GM19238 (cell line): ENCODE measurements at regions not wholly inside any gene's neighbourhood (a gene's known extent, or its start where the extent isn't known, plus 50 kb on each side); places are given as distances from the start of the nearest gene placed in this dataset.
A peak's percentile ranks its signal among the peaks of the same experiment; 100 is the strongest.
"Not testable (repeated sequence)": the region's sequence is repeated elsewhere in the genome, so short reads cannot be mapped to it uniquely, and the experiment has no call there.

ENCODE experiments used
- DNase-seq: peaks from one replicate; pipeline ENCODE4 v3.0.0; 2011; ENCODE audit warnings: low spot score; ENCODE audit not compliant: insufficient read length

DNA sequence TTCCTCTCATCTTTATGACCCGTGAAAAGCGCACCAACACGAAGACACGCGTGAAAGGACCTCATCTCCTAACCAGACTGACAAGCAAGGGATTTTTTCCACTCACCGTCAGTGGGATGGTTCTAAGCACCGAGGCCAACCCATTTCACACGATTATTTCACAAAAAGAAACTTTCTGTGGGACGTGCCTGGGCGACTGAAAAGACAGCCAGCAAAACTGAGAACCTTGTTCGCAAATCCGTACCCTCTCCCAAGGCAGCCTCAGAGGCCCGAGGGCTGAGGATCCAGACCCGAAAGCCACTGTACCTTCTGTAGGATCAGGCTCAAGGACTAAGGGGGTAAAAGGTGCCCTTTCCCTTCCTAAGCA, 84.9 kb upstream of the METTL9 start:
- DNase-seq, result not testable (repeated sequence)

DNA sequence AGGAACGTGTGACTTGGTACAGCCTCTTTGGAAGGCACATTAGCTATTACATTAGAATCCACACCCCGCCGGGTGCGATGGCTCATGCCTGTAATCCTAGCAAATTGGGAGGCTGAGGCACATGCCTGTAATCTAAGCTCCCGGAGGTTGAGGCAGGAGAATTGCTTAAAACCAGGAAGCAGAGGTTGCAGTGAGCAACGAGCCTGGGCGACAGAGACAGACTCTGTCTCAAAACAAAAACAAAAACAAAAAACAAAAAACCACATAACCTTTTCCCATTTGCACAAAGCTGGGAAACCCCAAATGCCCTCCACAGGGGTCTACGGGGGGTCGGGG, 82.7 kb upstream of the METTL9 start:
- not testable (repeated sequence) for DNase-seq

DNA sequence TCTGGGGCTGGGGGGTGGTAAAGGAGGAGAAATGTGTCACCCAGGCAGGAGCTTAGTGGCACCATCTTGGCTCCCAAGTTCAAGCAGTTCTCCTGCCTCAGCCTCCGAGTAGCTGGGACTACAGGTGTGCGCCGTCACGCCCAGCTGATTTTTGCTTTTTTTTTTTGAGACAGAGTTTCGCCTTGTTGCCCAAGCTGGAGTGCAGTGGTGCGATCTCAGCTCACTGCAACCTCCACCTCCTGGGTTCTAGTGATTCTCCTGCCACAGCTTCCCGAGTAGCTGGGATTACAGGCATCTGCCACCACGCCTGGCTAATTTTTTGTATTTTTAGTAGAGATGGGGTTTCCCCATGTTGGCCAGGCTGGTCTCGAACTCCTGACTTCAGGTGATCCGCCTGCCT, 82.1 kb upstream of the METTL9 start:
- not testable (repeated sequence) for DNase-seq

DNA sequence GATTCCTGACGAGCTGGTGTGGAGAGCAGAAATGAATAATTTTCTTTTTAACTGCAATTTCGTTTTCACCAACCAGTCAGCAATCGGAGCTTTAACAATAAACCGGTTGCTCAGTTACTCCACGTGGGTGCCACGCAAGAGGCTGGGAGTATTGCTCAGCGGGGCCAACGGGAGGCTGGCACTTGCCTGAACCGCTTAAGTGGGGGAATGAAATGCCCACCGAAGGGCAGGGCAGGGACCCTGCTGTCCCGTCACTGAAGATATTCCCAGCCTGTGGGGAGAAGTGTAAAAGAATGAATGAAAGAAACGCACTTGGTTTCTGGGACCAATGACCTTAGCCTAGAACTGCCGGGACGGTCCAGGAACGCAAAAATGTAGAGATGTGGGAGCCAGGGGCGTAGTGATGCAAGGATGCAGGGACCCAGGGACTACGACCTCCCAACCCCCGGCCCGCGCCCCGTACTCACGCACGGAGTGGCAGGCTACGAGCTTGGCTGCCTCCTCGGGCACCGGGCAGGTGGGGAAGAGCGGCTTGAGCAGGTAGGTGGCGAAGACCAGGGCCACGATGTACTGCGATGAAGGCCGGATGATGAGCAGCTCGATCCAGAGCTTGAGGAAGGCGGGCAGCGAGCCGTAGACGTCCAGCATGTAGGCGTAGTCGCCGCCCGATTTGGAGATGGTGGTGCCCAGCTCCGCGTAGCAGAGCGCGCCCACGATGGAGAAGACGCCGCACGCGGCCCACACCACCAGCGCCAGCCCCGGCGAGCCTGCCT, 79.8 kb upstream of the METTL9 start:
- not testable (repeated sequence) for DNase-seq

DNA sequence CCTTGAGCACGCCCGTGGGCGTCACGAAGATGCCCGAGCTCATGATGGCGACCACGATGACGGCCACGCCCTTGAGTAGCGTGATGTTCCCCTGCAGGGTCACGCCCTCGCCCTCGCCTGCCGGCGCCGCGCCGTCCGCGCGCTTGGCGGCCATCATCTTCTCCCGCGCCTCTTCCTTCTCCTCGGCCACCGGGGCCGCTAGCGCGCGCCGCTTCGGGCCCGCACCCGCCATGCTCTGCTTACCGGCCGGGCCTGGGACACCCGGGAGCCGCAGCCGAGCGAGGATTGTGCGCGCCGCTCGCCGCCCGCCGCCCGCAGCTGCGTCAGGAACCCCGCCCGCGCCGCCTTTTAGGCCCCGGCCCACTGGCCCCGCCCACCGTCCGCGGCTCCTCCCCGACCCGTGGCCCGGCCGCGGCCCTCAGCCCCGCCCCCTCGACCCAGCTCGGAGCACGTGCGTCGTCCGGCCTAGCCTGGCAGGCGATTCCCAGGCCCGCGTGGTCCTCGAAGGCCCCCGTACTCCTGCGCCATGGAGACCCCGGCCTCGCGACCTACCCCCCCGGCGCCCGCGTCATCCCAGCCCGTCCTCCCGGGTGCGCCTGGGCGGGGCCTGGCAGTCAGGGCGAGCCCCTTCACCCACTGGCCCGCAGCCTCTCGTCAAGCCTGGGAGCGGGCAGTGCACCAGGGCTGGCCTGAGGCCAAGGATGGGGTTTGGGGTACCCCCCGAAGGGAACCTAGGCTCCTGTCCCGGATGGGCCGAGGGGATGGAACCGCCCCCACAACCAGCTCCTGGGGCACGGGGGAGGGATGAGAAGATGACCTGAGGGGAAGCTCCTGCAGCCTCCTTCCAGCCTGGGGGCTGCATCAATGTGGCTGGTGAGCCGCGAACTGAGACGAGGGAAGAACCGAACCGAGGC, 79.0 kb upstream of the METTL9 start:
- peak; percentile 82 for DNase-seq

DNA sequence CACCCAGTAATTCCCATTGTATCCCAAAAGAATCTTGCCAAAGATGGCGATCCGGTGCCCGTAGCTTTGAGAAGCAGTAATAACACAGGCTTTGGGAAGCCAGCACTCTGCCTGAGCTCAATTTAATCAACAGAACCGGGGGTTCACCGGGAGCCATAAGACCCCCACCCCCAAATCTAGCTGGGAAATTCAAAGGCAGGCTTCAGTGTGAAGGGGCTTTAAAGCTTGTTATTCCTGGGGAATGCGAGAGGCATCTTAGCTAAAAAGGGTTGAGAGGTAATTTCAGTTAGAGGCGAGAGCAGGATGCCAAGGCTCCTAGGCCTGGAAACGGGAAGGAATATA, 78.4 kb upstream of the METTL9 start:
- DNase-seq, result not testable (repeated sequence)

DNA sequence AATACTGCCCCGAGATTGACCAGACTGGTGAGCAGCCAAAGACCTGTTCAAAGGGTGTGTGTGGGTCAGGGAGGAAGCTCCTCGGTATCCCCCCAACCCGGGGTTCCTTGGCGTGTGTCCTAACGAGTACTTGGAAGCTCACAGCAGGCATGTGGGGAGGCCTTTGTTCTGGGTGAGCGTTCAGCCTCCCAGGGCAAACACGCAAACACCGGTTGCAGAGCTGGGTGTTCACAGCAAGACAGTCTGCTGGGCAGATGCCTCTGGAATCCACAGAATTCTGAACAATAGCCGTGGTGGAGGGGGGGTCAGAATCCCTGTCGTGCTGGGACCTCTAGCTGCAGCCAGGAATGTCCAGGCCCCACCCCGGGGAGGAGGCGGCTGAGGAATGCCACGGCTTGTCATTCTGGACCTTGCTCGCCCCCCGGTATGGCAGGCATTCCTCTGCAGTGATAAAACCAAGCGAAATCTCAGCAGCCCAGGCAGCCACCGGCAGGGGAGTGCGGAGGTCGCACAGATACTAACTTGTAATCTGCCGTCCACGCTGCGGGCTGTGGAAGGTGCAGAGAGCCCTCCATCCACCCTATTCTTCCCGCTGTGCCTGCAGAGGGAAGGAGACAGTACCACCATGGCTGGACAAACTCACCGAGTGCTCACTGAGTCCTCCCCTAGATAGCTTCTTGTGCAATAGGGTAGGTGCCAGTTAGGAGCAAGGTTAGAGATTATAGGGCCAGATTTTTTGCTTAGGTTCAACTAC, 77.8 kb upstream of the METTL9 start:
- DNase-seq, result not testable (repeated sequence)

DNA sequence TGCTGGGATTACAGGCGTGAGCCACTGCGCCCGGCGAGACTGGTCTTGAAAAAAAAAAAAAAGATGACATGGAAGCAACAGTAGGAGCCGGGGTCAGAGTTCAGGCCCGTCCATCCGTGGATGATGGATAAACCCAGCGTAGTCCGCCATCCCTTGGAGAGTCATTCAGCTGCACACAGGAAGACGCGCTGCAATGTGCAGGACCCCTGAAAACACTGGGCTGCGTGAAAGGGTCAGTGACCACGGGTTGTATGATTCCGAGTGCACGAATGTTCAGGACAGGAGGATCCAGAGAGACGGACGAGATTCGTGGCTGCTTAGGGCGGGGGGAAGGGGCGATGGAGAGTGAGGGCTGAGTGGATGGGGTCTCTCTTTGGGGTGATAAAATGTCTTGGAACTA, 76.5 kb upstream of the METTL9 start:
- not testable (repeated sequence) for DNase-seq

DNA sequence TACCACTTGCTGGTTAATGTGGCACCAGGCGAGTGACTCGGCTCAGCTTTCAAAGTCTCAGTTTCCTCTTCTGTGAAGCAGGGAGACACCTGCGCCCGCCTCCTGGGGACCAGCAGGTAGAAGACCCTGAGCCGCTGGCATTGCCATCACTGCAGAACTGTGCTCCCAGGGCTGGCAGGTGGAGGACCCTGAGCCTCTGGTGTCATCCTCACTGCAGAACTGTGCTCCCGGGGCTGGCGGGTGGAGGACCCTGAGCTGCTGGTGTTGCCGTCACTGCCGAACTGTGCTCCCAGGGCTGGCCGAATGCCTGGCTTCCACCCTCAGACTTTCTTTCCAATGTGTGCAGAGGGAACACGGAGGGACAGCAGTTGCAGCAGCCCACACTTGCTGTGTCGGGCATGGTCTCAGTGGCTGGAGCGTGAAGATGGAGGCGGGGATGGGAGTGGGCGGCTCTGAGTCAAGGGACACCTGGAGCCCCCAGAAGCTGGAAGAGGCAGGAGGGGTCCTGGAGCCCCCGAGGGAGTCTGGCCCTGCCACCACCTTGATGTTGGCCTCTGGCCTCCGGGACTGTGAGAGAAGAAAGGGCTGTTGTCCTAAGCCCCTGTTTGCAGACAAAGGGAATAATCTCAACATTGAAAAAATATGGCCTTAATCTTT, 75.8 kb upstream of the METTL9 start:
- DNase-seq, result no peak

DNA sequence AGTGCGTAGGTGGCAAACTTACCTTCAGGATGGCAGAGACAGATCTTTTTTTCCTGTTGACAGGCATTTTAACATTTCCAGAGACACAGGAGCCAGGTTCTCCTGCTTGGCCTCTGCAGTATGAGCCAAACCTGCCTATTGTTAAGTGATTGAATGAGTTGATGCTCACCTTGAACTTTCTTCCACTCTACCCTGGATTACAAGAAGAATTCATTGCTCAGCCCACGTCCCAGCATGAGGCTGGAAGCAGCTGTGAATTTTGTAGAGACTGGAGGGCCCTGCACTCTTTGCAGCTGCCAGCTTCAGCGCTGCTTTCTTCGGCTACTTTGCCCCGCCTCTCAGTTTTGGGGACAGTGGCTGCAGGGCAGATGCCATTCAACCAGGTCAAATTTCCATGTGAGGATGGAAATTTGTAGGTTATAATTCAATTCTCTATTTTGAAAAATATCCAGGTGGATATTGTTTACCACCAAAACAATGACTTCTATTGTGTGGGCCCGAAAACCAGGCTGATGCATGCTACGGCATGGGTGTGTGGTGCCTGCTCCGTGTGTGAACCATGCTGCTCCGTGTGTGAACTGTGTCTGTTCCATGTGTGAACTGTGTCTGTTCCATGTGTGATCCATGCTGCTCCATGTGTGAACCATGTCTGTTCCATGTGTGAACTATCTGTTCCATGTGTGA, 75.2 kb upstream of the METTL9 start:
- DNase-seq, result no peak

DNA sequence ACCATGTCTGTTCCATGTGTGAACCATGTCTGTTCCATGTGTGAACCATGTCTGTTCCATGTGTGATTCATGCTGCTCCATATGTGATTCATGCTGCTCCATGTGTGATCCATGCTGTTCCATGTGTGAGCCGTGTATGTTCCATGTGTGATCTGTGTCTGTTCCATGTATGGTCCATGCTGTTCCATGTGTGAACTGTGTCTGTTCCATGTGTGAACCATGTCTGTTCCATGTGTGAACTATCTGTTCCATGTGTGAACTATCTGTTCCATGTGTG, 74.7 kb upstream of the METTL9 start:
- not testable (repeated sequence) for DNase-seq

DNA sequence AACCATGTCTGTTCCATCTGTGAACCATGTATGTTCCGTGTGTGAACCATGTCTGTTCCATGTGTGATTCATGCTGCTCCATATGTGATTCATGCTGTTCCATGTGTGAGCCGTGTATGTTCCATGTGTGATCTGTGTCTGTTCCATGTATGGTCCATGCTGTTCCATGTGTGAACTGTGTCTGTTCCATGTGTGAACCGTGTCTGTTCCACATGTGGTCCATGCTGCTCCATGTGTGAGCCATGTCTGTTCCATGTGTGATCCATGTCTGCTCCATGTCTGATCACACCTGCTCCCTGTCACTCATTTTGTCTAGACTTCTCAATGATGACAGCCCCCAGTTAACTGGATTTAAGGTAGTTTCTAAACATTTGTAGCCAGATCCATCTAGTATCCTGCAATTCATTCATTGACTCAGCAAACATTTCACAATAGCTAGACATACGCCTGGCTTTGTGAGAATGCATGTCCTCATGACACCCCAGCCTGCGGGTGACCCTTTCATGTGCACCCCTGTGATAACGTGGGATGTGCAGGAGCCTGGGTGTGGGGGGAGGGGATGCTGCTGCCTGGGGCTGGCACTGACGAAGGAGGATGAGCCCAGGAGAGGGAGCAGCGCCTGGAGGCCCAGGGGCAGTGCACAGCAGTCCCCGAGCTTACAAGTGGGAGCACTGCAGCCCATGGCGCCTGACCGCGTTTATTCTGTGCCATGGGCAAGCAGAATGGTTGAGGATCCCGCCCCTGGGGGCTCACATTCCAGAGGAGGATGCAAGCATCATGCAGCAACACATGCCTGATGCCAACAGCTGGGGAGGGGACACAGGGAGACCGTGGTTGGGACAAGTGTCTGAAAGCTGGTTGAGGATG, 74.1 kb upstream of the METTL9 start:
- not testable (repeated sequence) for DNase-seq

DNA sequence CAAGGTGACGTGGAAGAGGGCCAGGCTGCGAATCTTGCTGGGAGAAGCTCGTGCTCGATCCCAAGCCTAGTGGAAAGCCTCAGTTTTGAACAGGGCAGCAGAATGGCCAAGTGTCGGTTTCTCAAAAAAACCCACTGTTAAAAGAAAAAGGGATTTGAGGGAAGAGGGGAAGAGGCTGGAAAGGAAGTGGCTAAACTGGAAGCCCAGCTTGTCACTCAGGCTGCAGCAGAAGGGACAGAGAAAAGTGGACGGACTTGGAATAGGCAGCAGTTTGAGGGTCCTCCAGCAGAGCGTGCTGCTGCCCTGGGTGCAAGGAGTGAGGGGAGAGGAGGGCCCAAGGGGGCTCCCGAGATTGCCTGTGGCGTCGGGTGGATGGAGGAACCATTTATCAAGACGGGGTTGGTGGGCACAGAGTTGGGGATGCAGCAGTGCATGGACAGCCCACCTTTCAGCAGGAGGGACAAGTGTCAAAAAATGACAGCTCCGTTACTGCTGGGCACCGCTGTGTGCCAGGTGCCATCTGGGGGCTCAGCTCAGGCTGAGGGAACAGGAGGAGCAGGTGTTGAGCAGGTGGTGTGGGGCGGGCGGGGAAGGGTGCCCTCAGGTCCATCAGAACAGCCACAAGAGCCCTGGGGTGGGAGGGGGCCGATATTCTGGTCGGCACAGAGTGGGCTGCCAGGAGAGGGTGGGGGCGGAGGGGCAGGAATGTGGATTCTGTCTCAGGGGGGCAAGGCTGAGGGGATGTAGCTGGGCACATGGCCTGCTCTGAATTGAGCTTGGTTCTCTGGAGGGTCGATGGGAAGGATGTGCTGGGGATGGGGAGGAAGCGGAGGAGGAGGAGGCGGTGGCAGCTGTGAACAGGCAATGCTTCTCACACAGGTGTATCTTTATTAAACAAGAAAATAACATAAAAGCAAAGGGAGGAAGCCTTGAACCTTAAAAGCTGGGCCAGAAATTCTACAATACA, 73.1 kb upstream of the METTL9 start:
- not testable (repeated sequence) for DNase-seq

DNA sequence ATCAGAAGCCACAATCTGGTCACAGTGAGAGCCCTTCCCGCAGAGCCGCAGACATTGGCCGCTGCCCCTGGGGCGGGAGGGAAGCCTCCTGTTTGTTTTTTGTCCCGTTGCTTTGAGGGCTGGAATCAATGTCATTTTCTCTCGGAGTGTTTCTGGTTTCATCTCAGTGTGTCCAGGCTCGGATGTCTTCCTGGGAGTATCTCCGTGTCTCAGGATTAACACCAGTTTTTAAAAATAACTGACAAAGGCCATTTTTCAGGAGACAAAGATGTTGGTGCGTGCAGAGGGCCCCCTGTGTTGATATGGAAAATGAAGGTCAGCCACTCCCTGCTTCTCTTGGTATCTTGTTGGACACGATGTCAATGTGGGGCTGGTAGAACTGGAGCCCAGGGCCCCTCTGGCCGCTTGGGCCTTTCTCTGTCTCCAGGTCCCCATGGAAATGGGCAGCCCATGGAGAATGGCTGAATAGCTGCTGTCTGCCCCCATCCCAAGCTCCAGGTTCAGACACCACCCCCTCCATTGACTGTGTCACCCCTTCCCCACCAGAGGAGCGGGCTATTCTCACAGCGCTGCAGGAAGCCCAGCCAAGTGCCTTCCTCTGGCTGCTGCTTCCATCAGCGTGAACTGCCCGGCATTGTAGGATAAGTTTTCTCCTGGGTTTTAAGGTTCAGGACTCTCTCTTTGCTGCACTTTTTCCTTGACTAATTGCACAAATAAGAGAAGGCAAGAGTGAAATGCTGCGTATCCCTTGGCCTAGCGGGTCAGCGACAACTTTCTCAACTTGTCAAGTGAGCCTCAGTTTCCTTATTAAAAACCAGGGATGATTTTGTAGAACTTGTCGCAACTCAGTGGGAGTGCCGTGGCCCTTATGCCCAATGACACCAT, 72.2 kb upstream of the METTL9 start:
- no peak for DNase-seq

DNA sequence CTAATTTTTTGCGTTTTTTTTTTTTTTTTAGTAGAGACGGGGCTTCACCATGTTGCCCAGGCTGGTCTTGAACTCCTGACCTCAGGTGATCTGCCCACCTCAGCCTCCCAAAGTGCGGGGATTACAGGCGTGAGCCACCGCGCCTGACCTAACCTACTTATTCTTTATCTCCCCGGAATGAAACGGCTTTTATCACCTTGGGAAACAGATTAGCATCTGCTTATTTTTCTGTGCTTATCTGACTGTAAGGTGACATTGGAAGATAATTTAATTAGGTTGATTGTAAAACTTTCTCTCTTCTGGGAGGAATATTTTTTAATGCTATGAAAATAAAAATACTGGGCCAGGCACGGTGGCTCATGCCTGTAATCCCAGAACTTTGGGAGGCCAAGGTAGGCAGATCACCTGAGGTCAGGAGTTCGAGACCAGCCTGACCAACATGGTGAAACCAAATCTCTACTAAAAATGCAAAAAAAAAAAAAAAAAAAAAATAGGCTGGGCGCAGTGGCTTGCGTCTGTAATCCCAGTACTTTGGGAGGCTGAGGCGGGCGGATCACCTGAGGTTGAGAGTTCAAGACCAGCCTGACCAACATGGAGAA, 70.2 kb upstream of the METTL9 start:
- DNase-seq, result not testable (repeated sequence)

DNA sequence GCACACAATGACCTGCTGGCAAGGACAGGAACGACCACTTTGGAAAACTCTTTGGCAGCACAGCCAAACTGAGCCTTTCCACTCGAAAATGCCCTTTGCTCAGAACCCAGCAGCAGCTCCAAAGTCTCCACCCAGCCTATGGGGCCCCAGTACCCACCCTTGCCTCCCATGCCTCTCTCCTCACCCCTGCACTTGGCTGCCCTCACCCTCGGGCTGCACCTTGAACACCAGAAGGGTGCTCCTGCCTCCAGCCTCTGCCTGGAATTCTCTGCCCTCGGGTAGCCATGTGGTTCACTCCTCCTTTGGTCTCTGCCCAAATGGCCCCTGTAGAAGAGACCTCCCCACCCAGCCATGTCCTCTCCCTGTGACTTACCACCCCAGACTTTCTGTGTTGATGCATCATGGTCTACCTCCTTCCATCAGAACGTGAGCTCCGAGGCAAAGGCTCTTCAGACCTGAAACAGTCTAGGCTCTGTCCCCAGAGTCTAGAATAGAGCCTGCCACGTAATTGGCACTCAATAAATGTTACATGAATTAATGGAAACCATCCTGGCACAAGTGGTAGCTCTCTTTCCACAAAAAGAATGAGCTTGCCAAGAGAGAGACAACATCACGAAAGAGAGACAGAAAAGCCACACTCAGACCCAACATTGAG, 68.5 kb upstream of the METTL9 start:
- not testable (repeated sequence) for DNase-seq

DNA sequence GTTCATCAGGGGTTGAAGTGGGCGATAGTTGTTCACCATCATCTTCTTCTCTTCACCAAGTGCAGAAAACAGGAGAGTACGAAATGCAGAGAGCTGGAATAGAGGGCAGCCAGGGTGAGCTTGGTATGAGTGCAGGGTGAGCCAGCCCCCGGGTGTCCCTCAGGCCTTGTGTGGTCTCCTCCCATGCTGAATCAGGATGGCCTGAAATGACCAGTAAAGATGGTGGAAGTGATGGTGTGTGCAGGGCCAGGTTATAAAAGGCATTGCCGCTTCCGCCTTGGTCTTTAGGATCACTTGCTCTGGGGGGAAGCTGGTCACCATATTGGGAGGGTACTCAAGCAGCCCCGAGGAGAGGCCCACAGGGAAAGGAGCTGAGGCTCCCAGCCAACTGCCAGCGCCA, 66.4 kb upstream of the METTL9 start:
- DNase-seq, result not testable (repeated sequence)
